ENCODE measurements at regions not wholly inside any gene's neighbourhood (a gene's known extent, or its start where the extent isn't known, plus 50 kb on each side); places are given as distances from the start of the nearest gene placed in this dataset.

DNA sequence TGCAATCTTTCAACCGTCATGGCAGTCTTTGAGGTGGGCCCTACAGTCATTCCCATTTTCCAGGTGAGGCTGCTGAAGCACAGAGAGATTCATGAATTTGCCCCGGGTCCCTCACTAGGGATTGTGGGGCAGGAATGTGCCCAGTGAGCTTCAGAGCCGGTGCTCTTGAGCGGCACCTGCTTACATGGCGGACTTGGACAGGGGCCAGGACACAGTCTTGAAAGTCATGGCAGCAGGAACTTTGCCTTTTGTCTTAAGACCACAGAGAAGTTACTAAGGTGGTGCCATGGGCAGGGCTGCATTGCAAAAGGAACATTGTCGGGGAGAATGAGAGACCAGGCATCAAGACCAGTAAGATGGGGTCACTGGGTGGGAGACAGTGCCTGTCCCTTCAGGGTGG lies 363.4 kb downstream of the FOXL1 start:
- TF ChIP-seq CTCF (IDR thresholded peaks at IDR 0.05), result no peak
- no peak for TF ChIP-seq POLR2A (IDR thresholded peaks at IDR 0.05)

Measured in heart left ventricle (tissue), 13 donors.